ENCODE measurements at regions not wholly inside any gene's neighbourhood (a gene's known extent, or its start where the extent isn't known, plus 50 kb on each side); places are given as distances from the start of the nearest gene placed in this dataset.

DNA sequence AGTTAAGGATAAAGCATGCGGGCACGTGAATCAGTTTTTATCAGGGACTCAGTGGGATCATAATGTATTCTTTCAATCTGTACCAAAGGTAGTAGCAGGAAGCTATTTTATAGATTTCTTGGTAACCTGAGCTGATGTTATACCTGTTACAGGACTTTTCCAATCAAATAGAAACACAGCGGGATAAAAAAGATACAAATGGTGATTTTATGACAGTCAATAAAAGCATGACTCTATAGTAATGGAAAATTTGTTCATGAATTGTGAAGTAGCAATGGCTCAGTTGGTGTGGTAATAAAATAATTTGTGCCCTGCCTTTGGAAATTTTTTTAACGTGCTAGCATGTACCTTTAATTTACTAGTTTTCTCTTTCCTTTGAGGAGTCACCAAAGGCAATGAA is 300.7 kb upstream of the CELF2 start:
- TF ChIP-seq, protein P1, sequence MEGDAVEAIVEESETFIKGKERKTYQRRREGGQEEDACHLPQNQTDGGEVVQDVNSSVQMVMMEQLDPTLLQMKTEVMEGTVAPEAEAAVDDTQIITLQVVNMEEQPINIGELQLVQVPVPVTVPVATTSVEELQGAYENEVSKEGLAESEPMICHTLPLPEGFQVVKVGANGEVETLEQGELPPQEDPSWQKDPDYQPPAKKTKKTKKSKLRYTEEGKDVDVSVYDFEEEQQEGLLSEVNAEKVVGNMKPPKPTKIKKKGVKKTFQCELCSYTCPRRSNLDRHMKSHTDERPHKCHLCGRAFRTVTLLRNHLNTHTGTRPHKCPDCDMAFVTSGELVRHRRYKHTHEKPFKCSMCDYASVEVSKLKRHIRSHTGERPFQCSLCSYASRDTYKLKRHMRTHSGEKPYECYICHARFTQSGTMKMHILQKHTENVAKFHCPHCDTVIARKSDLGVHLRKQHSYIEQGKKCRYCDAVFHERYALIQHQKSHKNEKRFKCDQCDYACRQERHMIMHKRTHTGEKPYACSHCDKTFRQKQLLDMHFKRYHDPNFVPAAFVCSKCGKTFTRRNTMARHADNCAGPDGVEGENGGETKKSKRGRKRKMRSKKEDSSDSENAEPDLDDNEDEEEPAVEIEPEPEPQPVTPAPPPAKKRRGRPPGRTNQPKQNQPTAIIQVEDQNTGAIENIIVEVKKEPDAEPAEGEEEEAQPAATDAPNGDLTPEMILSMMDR (IDR thresholded peaks at IDR 0.05; ENCODE audit: insufficient read depth, low read length) = no peak
- no peak for TF ChIP-seq POLR2AphosphoS5 (IDR thresholded peaks at IDR 0.05; ENCODE audit: low read depth)

All from HL-60 (cell line).